ENCODE measurements at regions not wholly inside any gene's neighbourhood (a gene's known extent, or its start where the extent isn't known, plus 50 kb on each side); places are given as distances from the start of the nearest gene placed in this dataset.

- no peak for TF ChIP-seq CTCF (IDR thresholded peaks at IDR 0.05)
- no peak for TF ChIP-seq POLR2A (IDR thresholded peaks at IDR 0.05)
These were observed 487.3 kb downstream of the TSHZ3 start for GRCh38 chr19:30861919-30862318.

Measured in adrenal gland (tissue), 5 donors.